Adrenal gland (tissue), 5 donors: ENCODE measurements at regions not wholly inside any gene's neighbourhood (a gene's known extent, or its start where the extent isn't known, plus 50 kb on each side); places are given as distances from the start of the nearest gene placed in this dataset.

Experiments
- POLR2A ChIP-seq, 2 donors: fragments of 450-650 bp; IDR thresholded peaks; one replicate each; pipeline ENCODE4 v1.6.1; 2017; ENCODE audit warnings: antibody characterized with exemption in 2 of 2, mild to moderate bottlenecking in 2 of 2, moderate library complexity in 1 of 2
- TF ChIP-seq, protein P1 (sequence below), 6 experiments: fragments of 450-650 bp in 4 of 6; fragments of 200-600 bp in 2 of 6; sonication (generic) in 1 of 6; IDR thresholded peaks; 1 replicate in 5 of 6; 2 replicates in 1 of 6; pipeline versions ENCODE4 v1.5.1 to v1.8.0; 2016 to 2021; ENCODE audit warnings: antibody characterized with exemption in 6 of 6, mild to moderate bottlenecking in 2 of 6, moderate library complexity in 1 of 6
- donor health status: DM: no; HTN: no; CAD: no.

DNA sequence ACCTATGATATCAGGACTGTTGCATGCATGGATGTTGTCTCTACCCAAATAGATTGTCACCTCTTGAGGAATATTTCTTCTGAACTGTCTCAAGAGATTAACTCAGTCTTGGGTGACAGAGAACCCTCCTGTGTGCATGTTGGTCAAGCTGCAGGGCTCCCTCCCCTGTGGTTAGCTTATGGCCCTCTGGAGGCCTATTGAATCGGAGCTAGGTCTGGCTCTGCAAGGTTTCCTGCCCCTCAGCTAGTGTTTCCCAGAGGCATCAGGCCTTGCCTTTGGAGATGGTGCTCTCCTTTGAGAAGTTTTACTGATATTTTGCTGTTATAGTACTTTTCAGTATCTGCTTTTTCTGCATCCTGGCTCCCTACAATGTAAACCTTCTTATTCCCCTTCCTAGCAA lies 769.2 kb upstream of the FAM98A start:
- TF ChIP-seq, protein P1, sequence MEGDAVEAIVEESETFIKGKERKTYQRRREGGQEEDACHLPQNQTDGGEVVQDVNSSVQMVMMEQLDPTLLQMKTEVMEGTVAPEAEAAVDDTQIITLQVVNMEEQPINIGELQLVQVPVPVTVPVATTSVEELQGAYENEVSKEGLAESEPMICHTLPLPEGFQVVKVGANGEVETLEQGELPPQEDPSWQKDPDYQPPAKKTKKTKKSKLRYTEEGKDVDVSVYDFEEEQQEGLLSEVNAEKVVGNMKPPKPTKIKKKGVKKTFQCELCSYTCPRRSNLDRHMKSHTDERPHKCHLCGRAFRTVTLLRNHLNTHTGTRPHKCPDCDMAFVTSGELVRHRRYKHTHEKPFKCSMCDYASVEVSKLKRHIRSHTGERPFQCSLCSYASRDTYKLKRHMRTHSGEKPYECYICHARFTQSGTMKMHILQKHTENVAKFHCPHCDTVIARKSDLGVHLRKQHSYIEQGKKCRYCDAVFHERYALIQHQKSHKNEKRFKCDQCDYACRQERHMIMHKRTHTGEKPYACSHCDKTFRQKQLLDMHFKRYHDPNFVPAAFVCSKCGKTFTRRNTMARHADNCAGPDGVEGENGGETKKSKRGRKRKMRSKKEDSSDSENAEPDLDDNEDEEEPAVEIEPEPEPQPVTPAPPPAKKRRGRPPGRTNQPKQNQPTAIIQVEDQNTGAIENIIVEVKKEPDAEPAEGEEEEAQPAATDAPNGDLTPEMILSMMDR (IDR thresholded peaks at IDR 0.05): no peak
- TF ChIP-seq POLR2A (IDR thresholded peaks at IDR 0.05): no peak
